Type B pancreatic cell (in vitro differentiated cells): ENCODE measurements at regions not wholly inside any gene's neighbourhood (a gene's known extent, or its start where the extent isn't known, plus 50 kb on each side); places are given as distances from the start of the nearest gene placed in this dataset.
"Not testable (repeated sequence)": the region's sequence is repeated elsewhere in the genome, so short reads cannot be mapped to it uniquely, and the experiment has no call there.

ENCODE experiments used
- DNase-seq: peaks from one replicate; pipeline ENCODE4 v3.0.0; 2021; ENCODE audit warnings: mixed read lengths; ENCODE audit not compliant: unreplicated experiment; ENCODE audit errors: extremely low spot score
- H3K27ac Mint-ChIP-seq: 2 replicates; pipeline ENCODE4 v1.8.0; 2021; ENCODE audit warnings: mild to moderate bottlenecking, mixed read lengths
- H3K27me3 Mint-ChIP-seq: 2 replicates; pipeline ENCODE4 v1.8.0; 2021; ENCODE audit warnings: mixed read lengths
- H3K36me3 Mint-ChIP-seq: 2 replicates; pipeline ENCODE4 v1.8.0; 2021; ENCODE audit warnings: mixed read lengths
- H3K4me1 Mint-ChIP-seq: one replicate; pipeline ENCODE4 v1.8.0; 2021; ENCODE audit warnings: mixed read lengths; ENCODE audit not compliant: unreplicated experiment
- H3K4me3 Mint-ChIP-seq: 2 replicates; pipeline ENCODE4 v1.8.0; 2021; ENCODE audit warnings: mild to moderate bottlenecking, mixed read lengths
- H3K9me3 Mint-ChIP-seq: 2 replicates; pipeline ENCODE4 v1.8.0; 2021; ENCODE audit warnings: mixed read lengths
- CTCF ChIP-seq: fragments of 200-600 bp; sonication (generic); conservative IDR thresholded peaks from 2 replicates; pipeline ENCODE4 v1.5.0; 2021; ENCODE audit warnings: antibody characterized with exemption, mild to moderate bottlenecking

- Mint-ChIP-seq H3K27me3 (peaks cover 5% of the 10 kb centered on the region), H3K27ac (no peak overlapping the region), H3K4me3 (no peak overlapping the region), H3K36me3 (no peaks in the 10 kb centered on the region), H3K9me3 (peaks cover 4% of the 10 kb centered on the region), H3K4me1 (peaks cover 39% of the 10 kb centered on the region)
- DNase-seq: no peak
- no peak for TF ChIP-seq CTCF
These were observed 62.2 kb upstream of the IGFBP5 start for GRCh38 chr2:216757532-216757931.

DNA sequence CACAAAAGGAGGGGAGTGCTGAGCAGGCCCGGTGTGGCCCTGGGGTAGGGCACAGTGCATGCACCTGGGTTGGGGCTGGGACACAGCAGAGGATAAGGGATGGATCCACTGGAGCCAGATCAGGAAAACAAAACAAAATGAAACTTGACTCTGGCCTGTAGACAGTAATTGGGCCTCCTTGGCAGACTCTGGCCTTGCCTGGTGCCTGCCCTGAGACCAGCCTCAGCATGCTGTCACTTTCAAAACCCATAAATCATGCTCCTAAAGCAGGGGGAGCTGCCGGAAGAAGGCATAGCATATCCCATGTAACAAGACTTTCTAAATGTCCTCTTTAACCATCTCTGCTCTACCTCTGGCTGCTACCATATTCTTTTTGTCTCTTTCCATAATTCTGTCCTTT, 61.1 kb upstream of the IGFBP5 start:
- Mint-ChIP-seq H3K9me3 (peaks cover 4% of the 10 kb centered on the region), H3K36me3 (no peaks in the 10 kb centered on the region), H3K27ac (no peak overlapping the region), H3K4me1 (peaks cover 38% of the 10 kb centered on the region), H3K27me3 (peaks cover 5% of the 10 kb centered on the region), H3K4me3 (no peak overlapping the region)
- DNase-seq: no peak
- TF ChIP-seq CTCF: no peak

GRCh38 chr2:216754812-216755211, 59.5 kb upstream of the IGFBP5 start:
- no peaks in the 10 kb centered on the region for H3K36me3 Mint-ChIP-seq
- H3K27ac Mint-ChIP-seq: no peak overlapping the region
- H3K27me3 Mint-ChIP-seq: peaks cover 5% of the 10 kb centered on the region
- no peak for DNase-seq
- no peak for TF ChIP-seq CTCF
- no peak overlapping the region for H3K4me3 Mint-ChIP-seq
- peaks cover 34% of the 10 kb centered on the region for H3K4me1 Mint-ChIP-seq
- peaks cover 4% of the 10 kb centered on the region for H3K9me3 Mint-ChIP-seq

- no peak for DNase-seq
- H3K4me1 Mint-ChIP-seq: peaks cover 34% of the 10 kb centered on the region
- no peak for TF ChIP-seq CTCF
- no peak overlapping the region for H3K4me3 Mint-ChIP-seq
- H3K36me3 Mint-ChIP-seq: no peaks in the 10 kb centered on the region
- H3K27ac Mint-ChIP-seq: no peak overlapping the region
- peaks cover 7% of the 10 kb centered on the region for H3K9me3 Mint-ChIP-seq
- peaks cover 5% of the 10 kb centered on the region for H3K27me3 Mint-ChIP-seq
These were observed 59.0 kb upstream of the IGFBP5 start for GRCh38 chr2:216754336-216754735.

- no peak for TF ChIP-seq CTCF
- Mint-ChIP-seq H3K4me3 (no peak overlapping the region), H3K27me3 (peaks cover 3% of the 10 kb centered on the region)
These were observed 57.6 kb upstream of the IGFBP5 start for GRCh38 chr2:216752855-216753505.

DNA sequence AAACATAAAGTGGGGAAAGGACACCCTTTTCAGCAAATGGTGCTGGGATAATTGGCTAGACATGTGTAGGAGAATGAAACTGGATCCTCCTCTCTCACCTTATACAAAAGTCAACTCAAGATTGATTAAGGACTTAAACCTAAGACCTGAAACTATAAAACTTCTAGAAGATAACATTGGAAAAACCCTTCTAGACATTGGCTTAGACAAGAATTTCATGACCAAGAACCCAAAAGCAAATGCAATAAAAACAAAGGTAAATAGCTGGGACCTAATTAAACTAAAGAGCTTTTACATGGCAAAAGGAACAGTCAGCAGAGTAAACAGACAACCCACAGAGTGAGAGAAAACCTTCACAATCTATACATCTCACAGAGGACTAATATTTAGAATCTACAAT, 55.4 kb upstream of the IGFBP5 start:
- not testable (repeated sequence) for H3K36me3 Mint-ChIP-seq, H3K27me3 Mint-ChIP-seq, H3K4me3 Mint-ChIP-seq, H3K4me1 Mint-ChIP-seq, DNase-seq, H3K27ac Mint-ChIP-seq
- peaks cover 21% of the 10 kb centered on the region for H3K9me3 Mint-ChIP-seq

More at GRCh38 chr2:216752855-216753505, 57.6 kb upstream of the IGFBP5 start:
- DNase-seq: no peak
- H3K36me3 Mint-ChIP-seq: no peaks in the 10 kb centered on the region
- H3K27ac Mint-ChIP-seq: no peak overlapping the region
- H3K4me1 Mint-ChIP-seq: peaks cover 26% of the 10 kb centered on the region
- H3K9me3 Mint-ChIP-seq: peaks cover 20% of the 10 kb centered on the region

DNA sequence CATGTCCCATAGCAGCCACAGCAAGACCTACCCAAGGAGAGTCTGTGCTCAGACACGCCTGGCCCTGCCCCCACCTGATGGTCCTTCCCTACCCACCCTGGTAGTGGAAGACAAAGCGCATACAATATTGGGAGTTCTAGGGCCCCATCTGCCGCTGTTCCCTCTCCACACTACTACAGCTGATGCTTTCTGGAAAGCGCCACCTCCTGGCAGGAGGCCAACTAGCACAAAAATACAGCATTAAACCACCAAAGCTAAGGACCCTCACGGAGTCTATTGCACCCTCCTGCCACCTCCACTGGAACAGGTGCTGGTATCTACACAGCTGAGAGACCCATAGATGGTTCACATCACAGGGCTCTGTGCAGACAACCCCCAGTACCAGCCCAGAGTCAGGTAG, 50.9 kb upstream of the IGFBP5 start:
- H3K4me3 Mint-ChIP-seq, H3K36me3 Mint-ChIP-seq, H3K27ac Mint-ChIP-seq, DNase-seq, H3K4me1 Mint-ChIP-seq, H3K27me3 Mint-ChIP-seq: not testable (repeated sequence)
- peaks cover 26% of the 10 kb centered on the region for H3K9me3 Mint-ChIP-seq
